GM23248 (cell line): ENCODE measurements at regions not wholly inside any gene's neighbourhood (a gene's known extent, or its start where the extent isn't known, plus 50 kb on each side); places are given as distances from the start of the nearest gene placed in this dataset.
"Not testable (repeated sequence)": the region's sequence is repeated elsewhere in the genome, so short reads cannot be mapped to it uniquely, and the experiment has no call there.

Experiments used
- EZH2 ChIP-seq: fragments of 200-600 bp; sonication (generic); IDR thresholded peaks from 2 replicates; pipeline ENCODE4 v1.6.1; 2018; ENCODE audit warnings: antibody characterized with exemption, mild to moderate bottlenecking; ENCODE audit not compliant: insufficient read depth, poor library complexity, severe bottlenecking
- EZH2phosphoT487 ChIP-seq: fragments of 200-600 bp; sonication (generic); IDR thresholded peaks from 2 replicates; pipeline ENCODE4 v1.6.1; 2018; ENCODE audit warnings: antibody characterized with exemption, moderate library complexity, mild to moderate bottlenecking, low read depth; ENCODE audit not compliant: insufficient read depth

- TF ChIP-seq EZH2phosphoT487, EZH2: not testable (repeated sequence)
These were observed 581.1 kb upstream of the LCORL start for GRCh38 chr4:18602610-18603009.
